HCT116 (cell line): ENCODE measurements at regions not wholly inside any gene's neighbourhood (a gene's known extent, or its start where the extent isn't known, plus 50 kb on each side); places are given as distances from the start of the nearest gene placed in this dataset.

Source experiments
- ELF1 ChIP-seq: IDR thresholded peaks from 2 replicates; pipeline ENCODE4 v1.6.1; 2012; ENCODE audit warnings: low read depth, borderline replicate concordance
- EZH2phosphoT487 ChIP-seq: fragments of 200-600 bp; IDR thresholded peaks from 2 replicates; pipeline ENCODE4 v1.6.1; 2018; ENCODE audit warnings: antibody characterized with exemption, borderline replicate concordance
- POLR2A ChIP-seq: IDR thresholded peaks from 2 replicates; pipeline ENCODE4 v1.7.0; 2011; ENCODE audit warnings: borderline replicate concordance; ENCODE audit not compliant: insufficient read depth, insufficient read length; ENCODE audit errors: extremely low read depth
- POLR2AphosphoS5 ChIP-seq: IDR thresholded peaks from 2 replicates; pipeline ENCODE4 v1.6.1; 2011; ENCODE audit warnings: mild to moderate bottlenecking, low read depth, low read length, moderate library complexity
- RAD21 ChIP-seq: IDR thresholded peaks from 2 replicates; pipeline ENCODE4 v1.6.1; 2012; ENCODE audit warnings: low read depth, mild to moderate bottlenecking
- SIN3A ChIP-seq: IDR thresholded peaks from 2 replicates; pipeline ENCODE4 v1.6.1; 2012; ENCODE audit warnings: low read depth
- SRF ChIP-seq: IDR thresholded peaks from 2 replicates; pipeline ENCODE4 v1.6.1; 2012; ENCODE audit warnings: low read depth
- TCF7L2 ChIP-seq: IDR thresholded peaks from 2 replicates; pipeline ENCODE4 v1.7.0; 2011; ENCODE audit warnings: borderline replicate concordance, inconsistent platforms; ENCODE audit not compliant: insufficient read depth, insufficient read length; ENCODE audit errors: extremely low read depth
- YY1 ChIP-seq: IDR thresholded peaks from 2 replicates; pipeline ENCODE4 v1.6.1; 2011; ENCODE audit warnings: low read length, low read depth, moderate library complexity, mild to moderate bottlenecking; ENCODE audit not compliant: insufficient replicate concordance; ENCODE audit errors: extremely low read depth
- ZNF274 ChIP-seq: fragments of 200-500 bp; sonication (Bioruptor generic); IDR thresholded peaks from 2 replicates; pipeline ENCODE4 v1.6.1; 2014; ENCODE audit warnings: mild to moderate bottlenecking, low read depth, low read length, inconsistent platforms
- TF ChIP-seq, protein P1 (sequence below), 3 experiments: fragments of 200-600 bp in 1 of 3; sonication (generic) in 1 of 3; IDR thresholded peaks in 2 of 3; conservative IDR thresholded peaks in 1 of 3; 2 replicates each; pipeline ENCODE4 v1.5.1; 2012 to 2017; ENCODE audit warnings: low read depth in 2 of 3, low read length in 2 of 3, antibody characterized with exemption in 1 of 3, borderline replicate concordance in 1 of 3, control low read depth in 1 of 3, mild to moderate bottlenecking in 1 of 3, mixed read lengths in 1 of 3, mixed run types in 1 of 3, moderate library complexity in 1 of 3; ENCODE audit not compliant: insufficient read depth in 1 of 3
- TF ChIP-seq, protein P2 (sequence below): IDR thresholded peaks from 2 replicates; pipeline ENCODE4 v1.6.1; 2012
- TF ChIP-seq, protein P3 (sequence below): IDR thresholded peaks from 2 replicates; pipeline ENCODE4 v1.6.1; 2011; ENCODE audit warnings: mild to moderate bottlenecking, low read length, moderate library complexity; ENCODE audit not compliant: insufficient replicate concordance; ENCODE audit errors: extremely low read depth
- TF ChIP-seq, protein P4 (sequence below): IDR thresholded peaks from 2 replicates; pipeline ENCODE4 v1.6.1; 2012

DNA sequence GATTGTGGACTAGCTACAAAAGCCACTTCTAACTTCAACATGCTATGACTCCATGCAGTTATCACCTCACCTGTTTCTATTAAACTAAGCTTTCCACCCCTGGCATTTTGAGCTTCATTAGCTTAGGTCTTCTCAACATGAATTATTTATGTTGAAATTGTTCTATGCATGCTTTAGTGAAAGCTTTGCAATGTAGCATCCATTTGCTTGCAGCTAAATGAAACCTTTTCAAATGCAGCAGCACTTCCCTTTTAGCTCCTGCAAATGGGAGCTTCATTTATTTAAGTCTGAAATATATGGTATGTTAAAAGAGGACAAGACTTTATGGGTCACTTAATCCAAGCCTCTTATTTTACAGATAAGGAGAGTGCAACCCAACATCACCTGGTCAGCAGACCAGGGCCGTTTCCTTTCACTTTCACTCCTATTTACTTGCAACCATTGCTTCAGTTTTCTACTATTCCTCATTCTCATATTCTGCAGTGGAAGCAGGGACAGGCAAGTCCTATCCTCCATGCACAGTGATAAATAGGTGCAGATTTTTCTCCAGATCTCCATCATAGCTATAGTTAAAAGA is 56.4 kb upstream of the SAMSN1 start:
- TF ChIP-seq, protein P1, sequence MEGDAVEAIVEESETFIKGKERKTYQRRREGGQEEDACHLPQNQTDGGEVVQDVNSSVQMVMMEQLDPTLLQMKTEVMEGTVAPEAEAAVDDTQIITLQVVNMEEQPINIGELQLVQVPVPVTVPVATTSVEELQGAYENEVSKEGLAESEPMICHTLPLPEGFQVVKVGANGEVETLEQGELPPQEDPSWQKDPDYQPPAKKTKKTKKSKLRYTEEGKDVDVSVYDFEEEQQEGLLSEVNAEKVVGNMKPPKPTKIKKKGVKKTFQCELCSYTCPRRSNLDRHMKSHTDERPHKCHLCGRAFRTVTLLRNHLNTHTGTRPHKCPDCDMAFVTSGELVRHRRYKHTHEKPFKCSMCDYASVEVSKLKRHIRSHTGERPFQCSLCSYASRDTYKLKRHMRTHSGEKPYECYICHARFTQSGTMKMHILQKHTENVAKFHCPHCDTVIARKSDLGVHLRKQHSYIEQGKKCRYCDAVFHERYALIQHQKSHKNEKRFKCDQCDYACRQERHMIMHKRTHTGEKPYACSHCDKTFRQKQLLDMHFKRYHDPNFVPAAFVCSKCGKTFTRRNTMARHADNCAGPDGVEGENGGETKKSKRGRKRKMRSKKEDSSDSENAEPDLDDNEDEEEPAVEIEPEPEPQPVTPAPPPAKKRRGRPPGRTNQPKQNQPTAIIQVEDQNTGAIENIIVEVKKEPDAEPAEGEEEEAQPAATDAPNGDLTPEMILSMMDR (IDR thresholded peaks at IDR 0.05 in 2 of 3, conservative IDR thresholded peaks at IDR 0.05 in 1 of 3; ENCODE audit: borderline replicate concordance in 1 of 3, insufficient read depth in 1 of 3, low read depth in 2 of 3, low read length in 2 of 3): no peak
- no peak for TF ChIP-seq POLR2A
- no peak for TF ChIP-seq ELF1
- TF ChIP-seq, protein P2, sequence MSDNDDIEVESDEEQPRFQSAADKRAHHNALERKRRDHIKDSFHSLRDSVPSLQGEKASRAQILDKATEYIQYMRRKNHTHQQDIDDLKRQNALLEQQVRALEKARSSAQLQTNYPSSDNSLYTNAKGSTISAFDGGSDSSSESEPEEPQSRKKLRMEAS: no peak
- TF ChIP-seq ZNF274: no peak
- TF ChIP-seq, protein P3, sequence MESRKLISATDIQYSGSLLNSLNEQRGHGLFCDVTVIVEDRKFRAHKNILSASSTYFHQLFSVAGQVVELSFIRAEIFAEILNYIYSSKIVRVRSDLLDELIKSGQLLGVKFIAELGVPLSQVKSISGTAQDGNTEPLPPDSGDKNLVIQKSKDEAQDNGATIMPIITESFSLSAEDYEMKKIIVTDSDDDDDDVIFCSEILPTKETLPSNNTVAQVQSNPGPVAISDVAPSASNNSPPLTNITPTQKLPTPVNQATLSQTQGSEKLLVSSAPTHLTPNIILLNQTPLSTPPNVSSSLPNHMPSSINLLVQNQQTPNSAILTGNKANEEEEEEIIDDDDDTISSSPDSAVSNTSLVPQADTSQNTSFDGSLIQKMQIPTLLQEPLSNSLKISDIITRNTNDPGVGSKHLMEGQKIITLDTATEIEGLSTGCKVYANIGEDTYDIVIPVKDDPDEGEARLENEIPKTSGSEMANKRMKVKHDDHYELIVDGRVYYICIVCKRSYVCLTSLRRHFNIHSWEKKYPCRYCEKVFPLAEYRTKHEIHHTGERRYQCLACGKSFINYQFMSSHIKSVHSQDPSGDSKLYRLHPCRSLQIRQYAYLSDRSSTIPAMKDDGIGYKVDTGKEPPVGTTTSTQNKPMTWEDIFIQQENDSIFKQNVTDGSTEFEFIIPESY: no peak
- no peak for TF ChIP-seq SIN3A
- TF ChIP-seq TCF7L2: no peak
- TF ChIP-seq RAD21: no peak
- TF ChIP-seq EZH2phosphoT487: no peak
- no peak for TF ChIP-seq YY1
- no peak for TF ChIP-seq SRF
- TF ChIP-seq POLR2AphosphoS5: no peak
- TF ChIP-seq, protein P4, sequence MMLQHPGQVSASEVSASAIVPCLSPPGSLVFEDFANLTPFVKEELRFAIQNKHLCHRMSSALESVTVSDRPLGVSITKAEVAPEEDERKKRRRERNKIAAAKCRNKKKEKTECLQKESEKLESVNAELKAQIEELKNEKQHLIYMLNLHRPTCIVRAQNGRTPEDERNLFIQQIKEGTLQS: no peak
